ENCODE measurements at regions not wholly inside any gene's neighbourhood (a gene's known extent, or its start where the extent isn't known, plus 50 kb on each side); places are given as distances from the start of the nearest gene placed in this dataset.

- DNase-seq (ENCODE audit: low spot score): no peak
- intact Hi-C loops (cut with micrococcal nuclease): loop anchor here (10.0 kb wide), 1 partner anchor 74 kb away; no protein-coding TSS in a partner anchor
- Mint-ChIP-seq H3K27me3 (ENCODE audit: insufficient read depth) (peaks cover 2% of the 10 kb centered on the region), H3K36me3 (ENCODE audit: low read depth) (no peaks in the 10 kb centered on the region), H3K27ac (no peak overlapping the region), H3K4me1 (ENCODE audit: low read depth) (no peaks in the 10 kb centered on the region), H3K4me3 (no peak overlapping the region), H3K9me3 (no peaks in the 10 kb centered on the region)
Measured at GRCh38 chr1:17488995-17489767, 49.7 kb upstream of the RCC2 start.
